PC-3 (cell line): ENCODE measurements at regions not wholly inside any gene's neighbourhood (a gene's known extent, or its start where the extent isn't known, plus 50 kb on each side); places are given as distances from the start of the nearest gene placed in this dataset.
"Not testable (repeated sequence)": the region's sequence is repeated elsewhere in the genome, so short reads cannot be mapped to it uniquely, and the experiment has no call there.

Experiments
- ATAC-seq: fragments of 200-7000 bp; cut with Tn5 transposase; 2 replicates; pipeline ENCODE4 v1.9.1; 2020; ENCODE audit warnings: mild to moderate bottlenecking, moderate library complexity
- BruUV-seq: library from RNA; stranded (reverse); fragments of 400-500 nt; replicated peaks from 2 replicates; lab custom pipeline; 2021; lab: Mats Ljungman, UMichigan
- CTCF ChIA-PET: fragments of 300-600 bp; sonication (Branson Sonifier 250); formaldehyde crosslinking; loops from one replicate; lab custom pipeline; 2022; ENCODE audit warnings: antibody characterized with exemption; lab: Charles Lee
- POLR2A ChIA-PET: fragments of 300-600 bp; sonication (Branson Sonifier 250); formaldehyde crosslinking; loops from one replicate; lab custom pipeline; 2022; ENCODE audit warnings: antibody characterized with exemption; ENCODE audit not compliant: unreplicated experiment; lab: Charles Lee
- DNase-seq: peaks from one replicate; pipeline ENCODE4 v3.0.0-alpha.2; 2015
- H2AFZ ChIP-seq: fragments of 300-600 bp; sonication (generic); 2 replicates; pipeline ENCODE4 v1.6.0; 2016; ENCODE audit warnings: antibody characterized with exemption, low read length
- H3F3A ChIP-seq: fragments of 300-600 bp; sonication (generic); one replicate; pipeline ENCODE4 v1.6.0; 2017; ENCODE audit warnings: antibody characterized with exemption, low read length, control low read depth, mild to moderate bottlenecking; ENCODE audit not compliant: unreplicated experiment
- H3K27ac ChIP-seq: fragments of 300-600 bp; sonication (generic); 2 replicates; pipeline ENCODE4 v1.5.1; 2016; ENCODE audit warnings: mild to moderate bottlenecking, low read length
- H3K27me3 ChIP-seq: fragments of 300-600 bp; sonication (generic); 2 replicates; pipeline ENCODE4 v1.6.1; 2016; ENCODE audit warnings: low read length, mixed read lengths
- H3K36me3 ChIP-seq: fragments of 300-600 bp; sonication (generic); 2 replicates; pipeline ENCODE4 v1.6.1; 2016; ENCODE audit warnings: low read depth, mixed run types, low read length, mixed read lengths
- H3K4me1 ChIP-seq: fragments of 300-600 bp; sonication (generic); 2 replicates; pipeline ENCODE4 v1.5.1; 2016; ENCODE audit warnings: low read length; ENCODE audit not compliant: insufficient read depth
- H3K4me2 ChIP-seq: fragments of 300-600 bp; sonication (generic); 2 replicates; pipeline ENCODE4 v1.6.0; 2016; ENCODE audit warnings: low read length
- H3K4me3 ChIP-seq: fragments of 300-600 bp; sonication (generic); 2 replicates; pipeline ENCODE4 v1.5.1; 2016; ENCODE audit warnings: mild to moderate bottlenecking, low read length, mixed read lengths
- H3K79me2 ChIP-seq: fragments of 300-600 bp; sonication (generic); 2 replicates; pipeline ENCODE4 v1.6.1; 2017; ENCODE audit warnings: low read length, mixed read lengths
- H3K9ac ChIP-seq: fragments of 300-600 bp; sonication (generic); 2 replicates; pipeline ENCODE4 v1.6.0; 2016; ENCODE audit warnings: mild to moderate bottlenecking, low read length
- H3K9me2 ChIP-seq: fragments of 300-600 bp; sonication (generic); replicated peaks from 2 replicates; pipeline ENCODE4 v1.6.1; 2016; ENCODE audit warnings: mixed run types, low read length, mixed read lengths
- H3K9me3 ChIP-seq: fragments of 300-600 bp; sonication (generic); 2 replicates; pipeline ENCODE4 v1.6.1; 2016; ENCODE audit warnings: low read length, mixed read lengths
- H4K20me1 ChIP-seq: fragments of 300-600 bp; sonication (generic); 2 replicates; pipeline ENCODE4 v1.6.1; 2016; ENCODE audit warnings: low read length, mixed read lengths
- EZH2 ChIP-seq: fragments of 300-600 bp; sonication (generic); IDR thresholded peaks from one replicate; pipeline ENCODE4 v1.6.1; 2017; ENCODE audit warnings: antibody characterized with exemption, mild to moderate bottlenecking, low read length; ENCODE audit not compliant: unreplicated experiment
- EZH2phosphoT487 ChIP-seq: fragments of 300-600 bp; sonication (generic); IDR thresholded peaks from 2 replicates; pipeline ENCODE4 v1.6.1; 2018; ENCODE audit warnings: mild to moderate bottlenecking, antibody characterized with exemption, low read length, borderline replicate concordance
- intact Hi-C: fragments of 100-400 bp; cut with micrococcal nuclease; formaldehyde crosslinking; loops from 2 replicates; pipeline ENCODE4 v1.9.0; 2023
- TF ChIP-seq, protein P1 (sequence below): fragments of 300-600 bp; sonication (generic); conservative IDR thresholded peaks from 2 replicates; pipeline ENCODE4 v1.5.1; 2017; ENCODE audit warnings: antibody characterized with exemption, low read depth, mild to moderate bottlenecking, low read length

- Histone ChIP-seq H3K27me3 (no peaks in the 10 kb centered on the region), H3K27ac (no peak overlapping the region), H3F3A (no peaks in the 10 kb centered on the region), H3K9ac (no peak overlapping the region), H3K9me2 (no peaks in the 10 kb centered on the region), H3K36me3 (no peaks in the 10 kb centered on the region), H3K9me3 (no peaks in the 10 kb centered on the region), H4K20me1 (no peaks in the 10 kb centered on the region), H3K79me2 (no peaks in the 10 kb centered on the region), H3K4me1 (no peaks in the 10 kb centered on the region), H3K4me3 (no peak overlapping the region), H2AFZ (no peak overlapping the region), H3K4me2 (no peak overlapping the region)
- intact Hi-C loops = no loop called here
- ChIA-PET POLR2A (no interaction called here), CTCF (no interaction called here)
- no TSS peak for BruUV-seq
- no peak for ATAC-seq
- DNase-seq = no peak
- TF ChIP-seq, protein P1, sequence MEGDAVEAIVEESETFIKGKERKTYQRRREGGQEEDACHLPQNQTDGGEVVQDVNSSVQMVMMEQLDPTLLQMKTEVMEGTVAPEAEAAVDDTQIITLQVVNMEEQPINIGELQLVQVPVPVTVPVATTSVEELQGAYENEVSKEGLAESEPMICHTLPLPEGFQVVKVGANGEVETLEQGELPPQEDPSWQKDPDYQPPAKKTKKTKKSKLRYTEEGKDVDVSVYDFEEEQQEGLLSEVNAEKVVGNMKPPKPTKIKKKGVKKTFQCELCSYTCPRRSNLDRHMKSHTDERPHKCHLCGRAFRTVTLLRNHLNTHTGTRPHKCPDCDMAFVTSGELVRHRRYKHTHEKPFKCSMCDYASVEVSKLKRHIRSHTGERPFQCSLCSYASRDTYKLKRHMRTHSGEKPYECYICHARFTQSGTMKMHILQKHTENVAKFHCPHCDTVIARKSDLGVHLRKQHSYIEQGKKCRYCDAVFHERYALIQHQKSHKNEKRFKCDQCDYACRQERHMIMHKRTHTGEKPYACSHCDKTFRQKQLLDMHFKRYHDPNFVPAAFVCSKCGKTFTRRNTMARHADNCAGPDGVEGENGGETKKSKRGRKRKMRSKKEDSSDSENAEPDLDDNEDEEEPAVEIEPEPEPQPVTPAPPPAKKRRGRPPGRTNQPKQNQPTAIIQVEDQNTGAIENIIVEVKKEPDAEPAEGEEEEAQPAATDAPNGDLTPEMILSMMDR = no peak
- TF ChIP-seq EZH2phosphoT487 (no peak), EZH2 (no peak)
Observed at GRCh38 chr5:51162245-51162644, 221.0 kb upstream of the ISL1 start.

GRCh38 chr5:51165621-51166020, 217.6 kb upstream of the ISL1 start:
- not testable (repeated sequence) for BruUV-seq, H3K27me3 ChIP-seq, ATAC-seq

GRCh38 chr5:51172903-51173626, 210.2 kb upstream of the ISL1 start:
- BruUV-seq = no TSS peak
- Histone ChIP-seq H3K9me2 (no peaks in the 10 kb centered on the region), H3K4me3 (no peak overlapping the region), H4K20me1 (no peaks in the 10 kb centered on the region), H3K36me3 (no peaks in the 10 kb centered on the region), H3K4me2 (no peak overlapping the region), H3K4me1 (no peaks in the 10 kb centered on the region), H3F3A (no peaks in the 10 kb centered on the region), H3K27me3 (no peaks in the 10 kb centered on the region), H2AFZ (no peak overlapping the region), H3K9me3 (no peaks in the 10 kb centered on the region), H3K27ac (no peak overlapping the region), H3K79me2 (no peaks in the 10 kb centered on the region), H3K9ac (no peak overlapping the region)
- ATAC-seq (no peak), DNase-seq (no peak)
- POLR2A ChIA-PET = no interaction called here
- no peak for TF ChIP-seq EZH2phosphoT487
- intact Hi-C loops = no loop called here
- CTCF ChIA-PET = no interaction called here

More at GRCh38 chr5:51165621-51166020, 217.6 kb upstream of the ISL1 start:
- DNase-seq, H3K36me3 ChIP-seq, H3K4me1 ChIP-seq, CTCF ChIA-PET, H4K20me1 ChIP-seq, H3K9me2 ChIP-seq, POLR2A ChIA-PET, intact Hi-C loops, H3K4me3 ChIP-seq, H3K27ac ChIP-seq, H3K9ac ChIP-seq, H3K4me2 ChIP-seq, H3K9me3 ChIP-seq, H2AFZ ChIP-seq, H3F3A ChIP-seq, H3K79me2 ChIP-seq: not testable (repeated sequence)
